ENCODE measurements at regions not wholly inside any gene's neighbourhood (a gene's known extent, or its start where the extent isn't known, plus 50 kb on each side); places are given as distances from the start of the nearest gene placed in this dataset.

- DNase-seq (ENCODE audit: low read depth, low spot score), result no peak
- no peak overlapping the region for H3K4me3 ChIP-seq (ENCODE audit: low read depth, low read length)
- in situ Hi-C loops (cut with HindIII; ENCODE audit: low sequenced_read_pairs), result no loop called here
- TF ChIP-seq CTCF (IDR thresholded peaks at IDR 0.05; ENCODE audit: low read depth, low read length), result no peak
These were observed 556.5 kb upstream of the KCNMB2 start for GRCh38 chr3:177979703-177980102.

- no peak overlapping the region for H3K4me3 ChIP-seq (ENCODE audit: low read depth, low read length)
- DNase-seq (ENCODE audit: low read depth, low spot score), result no peak
- in situ Hi-C loops (cut with HindIII; ENCODE audit: low sequenced_read_pairs), result no loop called here
- no peak for TF ChIP-seq CTCF (IDR thresholded peaks at IDR 0.05; ENCODE audit: low read depth, low read length)
These were observed 554.7 kb upstream of the KCNMB2 start for GRCh38 chr3:177981576-177981975.

- no peak for TF ChIP-seq CTCF (IDR thresholded peaks at IDR 0.05; ENCODE audit: low read depth, low read length)
- DNase-seq (ENCODE audit: low read depth, low spot score), result peak; percentile 69
- no peak overlapping the region for H3K4me3 ChIP-seq (ENCODE audit: low read depth, low read length)
- in situ Hi-C loops (cut with HindIII; ENCODE audit: low sequenced_read_pairs), result no loop called here
These were observed 554.2 kb upstream of the KCNMB2 start for GRCh38 chr3:177982034-177982433.

GRCh38 chr3:177983320-177983719, 552.9 kb upstream of the KCNMB2 start:
- in situ Hi-C loops (cut with HindIII; ENCODE audit: low sequenced_read_pairs), result no loop called here
- TF ChIP-seq CTCF (IDR thresholded peaks at IDR 0.05; ENCODE audit: low read depth, low read length), result no peak
- no peak for DNase-seq (ENCODE audit: low read depth, low spot score)
- no peak overlapping the region for H3K4me3 ChIP-seq (ENCODE audit: low read depth, low read length)

GRCh38 chr3:177992993-177993970, 543.0 kb upstream of the KCNMB2 start:
- no peak overlapping the region for H3K4me3 ChIP-seq (ENCODE audit: low read depth, low read length)
- TF ChIP-seq CTCF (IDR thresholded peaks at IDR 0.05; ENCODE audit: low read depth, low read length), result no peak
- in situ Hi-C loops (cut with HindIII; ENCODE audit: low sequenced_read_pairs), result no loop called here
- DNase-seq (ENCODE audit: low read depth, low spot score), result no peak

- no peak overlapping the region for H3K4me3 ChIP-seq (ENCODE audit: low read depth, low read length)
- TF ChIP-seq CTCF (IDR thresholded peaks at IDR 0.05; ENCODE audit: low read depth, low read length), result no peak
- DNase-seq (ENCODE audit: low read depth, low spot score), result no peak
- in situ Hi-C loops (cut with HindIII; ENCODE audit: low sequenced_read_pairs), result no loop called here
These were observed 541.3 kb upstream of the KCNMB2 start for GRCh38 chr3:177994976-177995375.

Measured in astrocyte of the spinal cord (primary cell).